Uterus (tissue), 3 donors: ENCODE measurements at regions not wholly inside any gene's neighbourhood (a gene's known extent, or its start where the extent isn't known, plus 50 kb on each side); places are given as distances from the start of the nearest gene placed in this dataset.

Source experiments
- DNase-seq, 2 donors: peaks; one replicate each; pipeline ENCODE4 v3.0.0-alpha.2; 2019 to 2020
- H3K27ac ChIP-seq, 2 donors: fragments of 200-600 bp; sonication (generic); 1 replicate in 1 of 2; 2 replicates in 1 of 2; pipeline ENCODE4 v1.5.1; 2016 to 2018
- H3K27me3 ChIP-seq, 2 donors: fragments of 200-600 bp; sonication (generic); one replicate each; pipeline ENCODE4 v1.5.1; 2018 to 2019; ENCODE audit warnings: control low read depth in 1 of 2
- H3K36me3 ChIP-seq, 2 donors: fragments of 200-600 bp; sonication (generic); one replicate each; pipeline ENCODE4 v1.5.1; 2019; ENCODE audit warnings: control low read depth in 1 of 2
- H3K4me1 ChIP-seq, 2 donors: fragments of 200-600 bp; sonication (generic); one replicate each; pipeline ENCODE4 v1.5.1; 2018 to 2019; ENCODE audit warnings: control low read depth in 1 of 2
- H3K4me3 ChIP-seq, 2 donors: fragments of 200-600 bp; sonication (generic); 1 replicate in 1 of 2; 2 replicates in 1 of 2; pipeline ENCODE4 v1.5.1; 2018 to 2019; ENCODE audit warnings: mild to moderate bottlenecking in 1 of 2
- H3K9me3 ChIP-seq, 2 donors: fragments of 200-600 bp; sonication (generic); one replicate each; pipeline ENCODE4 v1.5.1; 2019; ENCODE audit warnings: control low read depth in 1 of 2
- CTCF ChIP-seq, 4 experiments: fragments of 200-600 bp in 2 of 4; fragments of 450-650 bp in 2 of 4; sonication (generic) in 2 of 4; IDR thresholded peaks; one replicate each; pipeline ENCODE4 v1.5.1; 2016 to 2019; ENCODE audit warnings: antibody characterized with exemption in 4 of 4, mild to moderate bottlenecking in 2 of 4, moderate library complexity in 1 of 4
- POLR2A ChIP-seq, 2 donors: fragments of 450-650 bp; IDR thresholded peaks; one replicate each; pipeline ENCODE4 v1.6.1; 2016; ENCODE audit warnings: antibody characterized with exemption in 2 of 2, mild to moderate bottlenecking in 1 of 2, moderate library complexity in 1 of 2
- intact Hi-C: fragments of 100-400 bp; cut with DNase I; formaldehyde crosslinking; loops from one replicate; pipeline ENCODE4 v1.15.1; 2023; ENCODE audit warnings: low total_unique reads
- donor health status: DM: yes; HTN: yes; CAD: no.

GRCh38 chrX:42269186-42269585 lies 345.8 kb upstream of the CASK start:
- Histone ChIP-seq H3K27me3 (no peaks in the 10 kb centered on the region), H3K4me3 (no peak overlapping the region), H3K9me3 (no peaks in the 10 kb centered on the region), H3K36me3 (no peaks in the 10 kb centered on the region), H3K27ac (no peak overlapping the region), H3K4me1 (no peaks in the 10 kb centered on the region)
- intact Hi-C loops: no loop called here
- TF ChIP-seq CTCF (IDR thresholded peaks at IDR 0.05): no peak
- no peak for TF ChIP-seq POLR2A (IDR thresholded peaks at IDR 0.05)
- DNase-seq: no peak

GRCh38 chrX:42260854-42261253 lies 337.5 kb upstream of the CASK start:
- Histone ChIP-seq H3K9me3 (no peaks in the 10 kb centered on the region), H3K4me3 (no peak overlapping the region), H3K27me3 (no peaks in the 10 kb centered on the region), H3K4me1 (no peaks in the 10 kb centered on the region), H3K36me3 (no peaks in the 10 kb centered on the region), H3K27ac (no peak overlapping the region)
- no peak for TF ChIP-seq CTCF (IDR thresholded peaks at IDR 0.05)
- TF ChIP-seq POLR2A (IDR thresholded peaks at IDR 0.05): no peak
- DNase-seq: no peak
- intact Hi-C loops: no loop called here

GRCh38 chrX:42248226-42248625 lies 324.9 kb upstream of the CASK start:
- Histone ChIP-seq H3K36me3 (no peaks in the 10 kb centered on the region), H3K9me3 (no peaks in the 10 kb centered on the region), H3K27me3 (no peaks in the 10 kb centered on the region), H3K4me1 (no peaks in the 10 kb centered on the region), H3K4me3 (no peak overlapping the region), H3K27ac (no peak overlapping the region)
- no peak for TF ChIP-seq POLR2A (IDR thresholded peaks at IDR 0.05)
- no peak for TF ChIP-seq CTCF (IDR thresholded peaks at IDR 0.05)
- intact Hi-C loops: no loop called here
- DNase-seq: no peak

GRCh38 chrX:42247241-42247640 lies 323.9 kb upstream of the CASK start:
- intact Hi-C loops: no loop called here
- DNase-seq: no peak
- H3K27ac ChIP-seq: no peak overlapping the region
- H3K27me3 ChIP-seq: no peaks in the 10 kb centered on the region
- H3K4me1 ChIP-seq: no peaks in the 10 kb centered on the region
- no peaks in the 10 kb centered on the region for H3K9me3 ChIP-seq
- no peaks in the 10 kb centered on the region for H3K36me3 ChIP-seq
- no peak overlapping the region for H3K4me3 ChIP-seq
- TF ChIP-seq CTCF (IDR thresholded peaks at IDR 0.05): no peak
- no peak for TF ChIP-seq POLR2A (IDR thresholded peaks at IDR 0.05)

- no peaks in the 10 kb centered on the region for H3K36me3 ChIP-seq
- TF ChIP-seq POLR2A (IDR thresholded peaks at IDR 0.05) (no peak), CTCF (IDR thresholded peaks at IDR 0.05) (no peak)
- H3K27ac ChIP-seq: no peak overlapping the region
- no peak for DNase-seq
- intact Hi-C loops: no loop called here
- H3K9me3 ChIP-seq: no peaks in the 10 kb centered on the region
- no peaks in the 10 kb centered on the region for H3K27me3 ChIP-seq
- H3K4me3 ChIP-seq: no peak overlapping the region
- H3K4me1 ChIP-seq: no peaks in the 10 kb centered on the region
These were observed 323.5 kb upstream of the CASK start for GRCh38 chrX:42246814-42247213.
